ENCODE measurements at regions not wholly inside any gene's neighbourhood (a gene's known extent, or its start where the extent isn't known, plus 50 kb on each side); places are given as distances from the start of the nearest gene placed in this dataset.

DNA sequence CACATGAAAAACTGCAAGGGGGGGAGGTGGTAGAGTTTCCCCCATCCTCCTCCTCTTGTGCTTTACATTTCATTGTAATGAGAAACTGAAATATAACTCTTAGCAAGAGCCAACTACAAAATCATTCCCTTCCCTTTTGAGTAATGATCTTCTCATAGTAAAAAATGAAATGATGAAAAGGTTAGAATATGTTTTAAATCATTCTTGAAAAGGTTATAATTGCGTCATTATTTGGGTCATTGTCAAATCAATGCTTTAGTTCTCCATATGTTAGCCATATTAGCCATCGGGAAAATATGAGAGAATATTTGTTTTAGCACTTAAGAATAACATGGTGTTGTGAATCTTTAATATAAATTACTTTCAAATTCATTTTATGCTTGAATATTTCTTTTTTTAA is 1185.0 kb upstream of the CDH18 start:
- TF ChIP-seq, protein P1, sequence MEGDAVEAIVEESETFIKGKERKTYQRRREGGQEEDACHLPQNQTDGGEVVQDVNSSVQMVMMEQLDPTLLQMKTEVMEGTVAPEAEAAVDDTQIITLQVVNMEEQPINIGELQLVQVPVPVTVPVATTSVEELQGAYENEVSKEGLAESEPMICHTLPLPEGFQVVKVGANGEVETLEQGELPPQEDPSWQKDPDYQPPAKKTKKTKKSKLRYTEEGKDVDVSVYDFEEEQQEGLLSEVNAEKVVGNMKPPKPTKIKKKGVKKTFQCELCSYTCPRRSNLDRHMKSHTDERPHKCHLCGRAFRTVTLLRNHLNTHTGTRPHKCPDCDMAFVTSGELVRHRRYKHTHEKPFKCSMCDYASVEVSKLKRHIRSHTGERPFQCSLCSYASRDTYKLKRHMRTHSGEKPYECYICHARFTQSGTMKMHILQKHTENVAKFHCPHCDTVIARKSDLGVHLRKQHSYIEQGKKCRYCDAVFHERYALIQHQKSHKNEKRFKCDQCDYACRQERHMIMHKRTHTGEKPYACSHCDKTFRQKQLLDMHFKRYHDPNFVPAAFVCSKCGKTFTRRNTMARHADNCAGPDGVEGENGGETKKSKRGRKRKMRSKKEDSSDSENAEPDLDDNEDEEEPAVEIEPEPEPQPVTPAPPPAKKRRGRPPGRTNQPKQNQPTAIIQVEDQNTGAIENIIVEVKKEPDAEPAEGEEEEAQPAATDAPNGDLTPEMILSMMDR (IDR thresholded peaks at IDR 0.05) = no peak
- TF ChIP-seq ZFX (IDR thresholded peaks at IDR 0.05; ENCODE audit: borderline replicate concordance) = no peak
